K562 (cell line): ENCODE measurements at regions not wholly inside any gene's neighbourhood (a gene's known extent, or its start where the extent isn't known, plus 50 kb on each side); places are given as distances from the start of the nearest gene placed in this dataset.

Experiments used
- ATAC-seq: fragments of 200-7000 bp; cut with Tn5 transposase; 3 replicates; pipeline ENCODE4 v1.9.1; 2020; ENCODE audit warnings: moderate library complexity
- BruUV-seq: library from RNA; stranded (reverse); fragments of 400-500 nt; replicated peaks from 2 replicates; lab custom pipeline; 2021; lab: Mats Ljungman, UMichigan
- CTCF ChIA-PET: fragments of 300-600 bp; formaldehyde crosslinking; extraction: SDS; loops from one replicate; lab custom pipeline; 2021; ENCODE audit warnings: low intra/inter-chr PET ratio; lab: Yijun Ruan, JAX
- POLR2A ChIA-PET: fragments of 300-600, 350-650 bp; sonication (Branson Sonifier 250); formaldehyde crosslinking; extraction: SDS; loops from one replicate; lab custom pipeline; 2021; ENCODE audit warnings: antibody characterized with exemption, inconsistent platforms; lab: Yijun Ruan, JAX
- DNase-seq, 4 experiments: peaks; one replicate each; pipeline versions ENCODE4 v3.0.0 to v3.0.0-alpha.2; 2011 to 2018; ENCODE audit warnings: low spot score in 3 of 4, mixed read lengths in 3 of 4; ENCODE audit errors: extremely low read depth in 1 of 4
- FAIRE-seq: peaks from 2 replicates; lab custom pipeline; 2011; peaks lifted over from hg19 to GRCh38; lab: Jason Lieb, UNC
- H2AFZ ChIP-seq: 2 replicates; pipeline ENCODE4 v1.6.0; 2011; ENCODE audit warnings: low read depth, low read length, control low read depth, inconsistent platforms
- H3K27ac ChIP-seq: fragments of 200-600 bp; 3 replicates; pipeline ENCODE4 v1.8.0; 2011; ENCODE audit warnings: low read depth, mild to moderate bottlenecking, control low read depth, inconsistent platforms, low read length, moderate library complexity, mixed read lengths; ENCODE audit errors: extremely low read depth
- H3K27me3 ChIP-seq, 2 experiments: fragments of 300-600 bp in 1 of 2; 2 replicates in 1 of 2; 3 replicates in 1 of 2; pipeline versions ENCODE4 v1.6.0 to v1.8.0; 2011; ENCODE audit warnings: inconsistent platforms in 2 of 2, low read length in 2 of 2, mild to moderate bottlenecking in 1 of 2, mixed read lengths in 1 of 2, moderate library complexity in 1 of 2; ENCODE audit not compliant: control insufficient read depth in 2 of 2, insufficient read depth in 2 of 2
- H3K36me3 ChIP-seq: fragments of 300-600 bp; 3 replicates; pipeline ENCODE4 v1.8.0; 2011; ENCODE audit warnings: mild to moderate bottlenecking, low read length, inconsistent platforms; ENCODE audit not compliant: control insufficient read depth, insufficient read depth
- H3K4me1 ChIP-seq, 2 experiments: fragments of 200-600 bp in 1 of 2; replicated peaks in 1 of 2; 2 replicates in 1 of 2; 3 replicates in 1 of 2; pipeline versions ENCODE4 v1.5.1 to v1.8.0; 2011; ENCODE audit warnings: inconsistent platforms in 2 of 2, low read length in 2 of 2, mild to moderate bottlenecking in 1 of 2, mixed read lengths in 1 of 2, moderate library complexity in 1 of 2; ENCODE audit not compliant: control insufficient read depth in 2 of 2, insufficient read depth in 2 of 2
- H3K4me2 ChIP-seq: 2 replicates; pipeline ENCODE4 v1.6.1; 2011; ENCODE audit warnings: low read length, control low read depth, inconsistent platforms, mixed read lengths; ENCODE audit not compliant: insufficient read depth
- H3K4me3 ChIP-seq: fragments of 200-600 bp; sonication (generic), shearing (Covaris generic); 2 replicates; pipeline ENCODE4 v1.5.1; 2016; ENCODE audit warnings: control low read depth, inconsistent platforms
- H3K79me2 ChIP-seq: fragments of 200-600 bp; 3 replicates; pipeline ENCODE4 v1.8.0; 2011; ENCODE audit warnings: low read length, inconsistent platforms; ENCODE audit not compliant: control insufficient read depth, insufficient read depth
- H3K9ac ChIP-seq, 2 experiments: 2 replicates each; pipeline versions ENCODE4 v1.6.0 to v1.6.1; 2011; ENCODE audit warnings: low read depth in 2 of 2, low read length in 2 of 2, control low read depth in 1 of 2, inconsistent platforms in 1 of 2, mild to moderate bottlenecking in 1 of 2, mixed read lengths in 1 of 2; ENCODE audit not compliant: insufficient read depth in 1 of 2
- H3K9me1 ChIP-seq: one replicate; pipeline ENCODE4 v1.6.0; 2011; ENCODE audit warnings: inconsistent platforms, mild to moderate bottlenecking, low read length, moderate library complexity; ENCODE audit not compliant: control insufficient read depth, insufficient read depth
- H3K9me3 ChIP-seq: replicated peaks from 2 replicates; pipeline ENCODE4 v1.5.1; 2011; ENCODE audit warnings: low read depth, low read length, inconsistent platforms; ENCODE audit not compliant: control insufficient read depth, insufficient read depth
- H4K20me1 ChIP-seq: replicated peaks from 2 replicates; pipeline ENCODE4 v1.6.1; 2011; ENCODE audit warnings: low read length, inconsistent platforms, mixed read lengths; ENCODE audit not compliant: control insufficient read depth, insufficient read depth
- ADNP ChIP-seq: fragments of 200-800 bp; sonication (Bioruptor generic); IDR thresholded peaks from 2 replicates; pipeline ENCODE4 v1.6.1; 2016; ENCODE audit warnings: missing genetic modification characterization, missing compliant biosample characterization
- BMI1 ChIP-seq: fragments of 150-350 bp; IDR thresholded peaks from 2 replicates; pipeline ENCODE4 v1.6.1; 2014; ENCODE audit warnings: low read length
- ERF ChIP-seq: fragments of 450-650 bp; formaldehyde crosslinking; IDR thresholded peaks from 2 replicates; pipeline ENCODE4 v1.4.0; 2020; ENCODE audit warnings: mild to moderate bottlenecking, mixed read lengths
- HCFC1 ChIP-seq: IDR thresholded peaks from 2 replicates; pipeline ENCODE4 v1.6.1; 2012; ENCODE audit warnings: low read depth, low read length, improper control_type of control experiment
- NR1H2 ChIP-seq: sonication (generic); formaldehyde crosslinking; IDR thresholded peaks from 2 replicates; pipeline ENCODE4 v1.4.0; 2020; ENCODE audit warnings: mild to moderate bottlenecking, missing genetic modification reagents
- SIX5 ChIP-seq, 2 experiments: IDR thresholded peaks; 2 replicates each; pipeline ENCODE4 v1.6.1; 2011; ENCODE audit warnings: low read length in 2 of 2, borderline replicate concordance in 1 of 2, low read depth in 1 of 2, mild to moderate bottlenecking in 1 of 2, moderate library complexity in 1 of 2; ENCODE audit not compliant: insufficient read depth in 1 of 2
- SMAD2 ChIP-seq: fragments of 150-350 bp; IDR thresholded peaks from 2 replicates; pipeline ENCODE4 v1.6.1; 2014; ENCODE audit warnings: low read depth, mild to moderate bottlenecking, low read length
- SP2 ChIP-seq: IDR thresholded peaks from 2 replicates; pipeline ENCODE4 v1.6.1; 2011; ENCODE audit warnings: mild to moderate bottlenecking, low read depth, low read length, moderate library complexity; ENCODE audit not compliant: poor library complexity, severe bottlenecking; ENCODE audit errors: extremely low read depth
- ZKSCAN3 ChIP-seq: fragments of 250-450 bp; sonication (Bioruptor Pico); IDR thresholded peaks from 2 replicates; pipeline ENCODE4 v1.4.0; 2020
- ZNF41 ChIP-seq: fragments of 250-450 bp; sonication (Bioruptor Pico); conservative IDR thresholded peaks from 2 replicates; pipeline ENCODE4 v1.4.0; 2020; ENCODE audit warnings: mild to moderate bottlenecking
- ZNF551 ChIP-seq: fragments of 250-450 bp; sonication (Bioruptor Pico); IDR thresholded peaks from 2 replicates; pipeline ENCODE4 v1.5.0; 2021; ENCODE audit warnings: mild to moderate bottlenecking, moderate library complexity
- ZNF77 ChIP-seq: fragments of 250-450 bp; sonication (Bioruptor Pico); IDR thresholded peaks from 2 replicates; pipeline ENCODE4 v1.5.0; 2020
- WGBS: fragments of 100-300 bp; shearing (Covaris generic); methylation state at CpG from one replicate; pipeline ENCODE4 v1.1.6; 2016; ENCODE audit warnings: low coverage, mixed read lengths; ENCODE audit not compliant: insufficient coverage; ENCODE audit errors: missing lambda C conversion rate; 5-methylcytosine and 5-hydroxymethylcytosine counted together
- in situ Hi-C: fragments of 300-500 bp; cut with MboI; formaldehyde crosslinking; loops from 4 replicates; pipeline ENCODE4 v1.15.0; 2018; ENCODE audit warnings: inconsistent platforms, mixed read lengths
- intact Hi-C: fragments of 100-400 bp; cut with micrococcal nuclease; formaldehyde crosslinking; loops from 2 replicates; pipeline ENCODE4 v1.14.2; 2022
- TF ChIP-seq, protein P1 (sequence below): sonication (generic); formaldehyde crosslinking; IDR thresholded peaks from 2 replicates; pipeline ENCODE4 v1.9.0; 2022; ENCODE audit warnings: mild to moderate bottlenecking, missing genetic modification reagents

GRCh38 chr5:53386341-53386740 lies 94.1 kb upstream of the FST start:
- Histone ChIP-seq H2AFZ (no peak overlapping the region), H3K36me3 (no peaks in the 10 kb centered on the region), H3K9me1 (no peaks in the 10 kb centered on the region), H3K4me3 (no peak overlapping the region), H3K9ac (no peak overlapping the region), H3K27ac (no peak overlapping the region), H4K20me1 (no peaks in the 10 kb centered on the region), H3K4me2 (no peak overlapping the region), H3K4me1 (no peaks in the 10 kb centered on the region), H3K27me3 (no peaks in the 10 kb centered on the region), H3K9me3 (no peaks in the 10 kb centered on the region), H3K79me2 (no peaks in the 10 kb centered on the region)
- no TSS peak for BruUV-seq
- FAIRE-seq (no peak), ATAC-seq (no peak), DNase-seq (no peak)
- ChIA-PET POLR2A (no interaction called here), CTCF (no interaction called here)
- intact Hi-C loops: no loop called here
- TF ChIP-seq BMI1 (no peak), SIX5 (IDR thresholded peaks at IDR 0.05; ENCODE audit: borderline replicate concordance in 1 of 2, insufficient read depth in 1 of 2, low read depth in 1 of 2, low read length in 2 of 2) (no peak), HCFC1 (no peak), SP2 (no peak), ERF (no peak), ZNF551 (CRISPR knock-in tag) (no peak), SMAD2 (no peak), ZKSCAN3 (CRISPR knock-in tag) (no peak), NR1H2 (no peak), ADNP (tag) (no peak), ZNF77 (CRISPR knock-in tag) (no peak), ZNF41 (no peak)
- TF ChIP-seq, protein P1, sequence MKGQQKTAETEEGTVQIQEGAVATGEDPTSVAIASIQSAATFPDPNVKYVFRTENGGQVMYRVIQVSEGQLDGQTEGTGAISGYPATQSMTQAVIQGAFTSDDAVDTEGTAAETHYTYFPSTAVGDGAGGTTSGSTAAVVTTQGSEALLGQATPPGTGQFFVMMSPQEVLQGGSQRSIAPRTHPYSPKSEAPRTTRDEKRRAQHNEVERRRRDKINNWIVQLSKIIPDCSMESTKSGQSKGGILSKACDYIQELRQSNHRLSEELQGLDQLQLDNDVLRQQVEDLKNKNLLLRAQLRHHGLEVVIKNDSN (CRISPR knock-in tag): no peak
- in situ Hi-C loops: no loop called here
- 3% methylated on average over 3 of the region's 3 CpGs for WGBS
